Transverse colon (tissue), 4 donors: ENCODE measurements at regions not wholly inside any gene's neighbourhood (a gene's known extent, or its start where the extent isn't known, plus 50 kb on each side); places are given as distances from the start of the nearest gene placed in this dataset.

Experiments used
- DNase-seq: peaks from one replicate; pipeline ENCODE4 v3.0.0-alpha.2; 2019
- H3K27ac ChIP-seq, 4 donors: fragments of 200-600 bp; sonication (generic); 2 replicates each; pipeline ENCODE4 v1.5.1; 2016 to 2018; ENCODE audit warnings: inconsistent platforms in 4 of 4
- H3K27me3 ChIP-seq: fragments of 200-600 bp; sonication (generic); 2 replicates; pipeline ENCODE4 v1.5.1; 2017; ENCODE audit warnings: inconsistent platforms
- H3K36me3 ChIP-seq, 4 donors: fragments of 200-600 bp; sonication (generic); 2 replicates each; pipeline ENCODE4 v1.5.1; 2017 to 2019; ENCODE audit warnings: inconsistent platforms in 4 of 4
- H3K4me1 ChIP-seq, 4 donors: fragments of 200-600 bp; sonication (generic); 2 replicates each; pipeline ENCODE4 v1.5.1; 2017 to 2020; ENCODE audit warnings: inconsistent platforms in 4 of 4
- H3K4me3 ChIP-seq, 4 donors: fragments of 200-600 bp; sonication (generic); 1 replicate in 1 of 4; 2 replicates in 3 of 4; pipeline versions ENCODE4 v1.5.1 to v1.6.1; 2017 to 2019; ENCODE audit warnings: inconsistent platforms in 4 of 4
- H3K9me3 ChIP-seq, 2 donors: fragments of 200-600 bp; sonication (generic); 2 replicates each; pipeline ENCODE4 v1.5.1; 2017 to 2019; ENCODE audit warnings: inconsistent platforms in 2 of 2
- EP300 ChIP-seq: sonication (generic); formaldehyde crosslinking; IDR thresholded peaks from one replicate; pipeline ENCODE4 v1.6.1; 2017; ENCODE audit warnings: antibody characterized with exemption, low read depth
- POLR2A ChIP-seq: fragments of 450-650 bp; IDR thresholded peaks from one replicate; pipeline ENCODE4 v1.6.1; 2016; ENCODE audit warnings: antibody characterized with exemption, mild to moderate bottlenecking, moderate library complexity
- POLR2AphosphoS5 ChIP-seq, 3 donors: sonication (generic); formaldehyde crosslinking; IDR thresholded peaks; one replicate each; pipeline ENCODE4 v1.6.1; 2016; ENCODE audit warnings: antibody characterized with exemption in 3 of 3
- WGBS, 2 donors: methylation state at CpG; one replicate each; pipeline ENCODE4 v1.1.5; 2018; ENCODE audit warnings: low coverage in 1 of 2; 5-methylcytosine and 5-hydroxymethylcytosine counted together
- in situ Hi-C, 4 donors: fragments of 200-750 bp; cut with MboI; loops; one replicate each; pipeline versions ENCODE4 v1.15.0 to v1.15.1; 2017; ENCODE audit warnings: low sequenced_read_pairs in 3 of 4, low pct_ligation_motif_present in 1 of 4, low pct_unique_long_range_greater_than_20kb in 1 of 4
- intact Hi-C: fragments of 100-400 bp; cut with DNase I; formaldehyde crosslinking; loops from one replicate; pipeline ENCODE4 v1.15.1; 2023; ENCODE audit warnings: low total_unique reads
- TF ChIP-seq, protein P1 (sequence below), 5 experiments: fragments of 200-600 bp in 3 of 5; fragments of 450-650 bp in 2 of 5; sonication (generic) in 3 of 5; IDR thresholded peaks; 1 replicate in 2 of 5; 2 replicates in 3 of 5; pipeline ENCODE4 v1.5.1; 2016 to 2017; ENCODE audit warnings: antibody characterized with exemption in 5 of 5, inconsistent platforms in 3 of 5, mild to moderate bottlenecking in 2 of 5, moderate library complexity in 1 of 5

DNA sequence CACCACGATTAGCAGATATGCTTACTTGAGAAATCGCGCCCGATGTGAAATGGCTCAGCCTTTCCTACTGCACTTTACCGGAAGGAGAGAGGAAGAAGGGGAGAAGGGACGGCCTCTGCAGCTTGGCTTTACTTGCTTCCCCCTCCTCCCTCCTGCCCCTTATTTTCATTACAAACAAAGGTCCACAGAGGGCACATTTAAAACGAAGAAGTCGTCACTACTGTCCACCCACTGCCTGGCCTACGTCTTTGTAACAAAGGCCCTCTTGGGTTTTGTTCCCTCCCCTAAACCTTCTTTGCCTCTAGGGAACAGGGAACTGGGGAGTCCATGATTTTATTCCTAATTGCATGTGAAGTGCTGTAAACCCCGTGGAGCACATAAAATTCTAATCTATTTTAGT is 308.5 kb downstream of the LMX1A start:
- Histone ChIP-seq H3K9me3 (no peaks in the 10 kb centered on the region), H3K27me3 (no peaks in the 10 kb centered on the region), H3K27ac (no peak overlapping the region), H3K4me1 (no peaks in the 10 kb centered on the region), H3K4me3 (no peak overlapping the region), H3K36me3 (no peaks in the 10 kb centered on the region)
- in situ Hi-C loops (no loop called here), intact Hi-C loops (no loop called here)
- DNase-seq: no peak
- TF ChIP-seq POLR2AphosphoS5 (IDR thresholded peaks at IDR 0.05): no peak
- TF ChIP-seq POLR2A: no peak
- TF ChIP-seq, protein P1, sequence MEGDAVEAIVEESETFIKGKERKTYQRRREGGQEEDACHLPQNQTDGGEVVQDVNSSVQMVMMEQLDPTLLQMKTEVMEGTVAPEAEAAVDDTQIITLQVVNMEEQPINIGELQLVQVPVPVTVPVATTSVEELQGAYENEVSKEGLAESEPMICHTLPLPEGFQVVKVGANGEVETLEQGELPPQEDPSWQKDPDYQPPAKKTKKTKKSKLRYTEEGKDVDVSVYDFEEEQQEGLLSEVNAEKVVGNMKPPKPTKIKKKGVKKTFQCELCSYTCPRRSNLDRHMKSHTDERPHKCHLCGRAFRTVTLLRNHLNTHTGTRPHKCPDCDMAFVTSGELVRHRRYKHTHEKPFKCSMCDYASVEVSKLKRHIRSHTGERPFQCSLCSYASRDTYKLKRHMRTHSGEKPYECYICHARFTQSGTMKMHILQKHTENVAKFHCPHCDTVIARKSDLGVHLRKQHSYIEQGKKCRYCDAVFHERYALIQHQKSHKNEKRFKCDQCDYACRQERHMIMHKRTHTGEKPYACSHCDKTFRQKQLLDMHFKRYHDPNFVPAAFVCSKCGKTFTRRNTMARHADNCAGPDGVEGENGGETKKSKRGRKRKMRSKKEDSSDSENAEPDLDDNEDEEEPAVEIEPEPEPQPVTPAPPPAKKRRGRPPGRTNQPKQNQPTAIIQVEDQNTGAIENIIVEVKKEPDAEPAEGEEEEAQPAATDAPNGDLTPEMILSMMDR (IDR thresholded peaks at IDR 0.05): no peak
- 66 to 73% methylated on average over 6 to 10 of the region's 10 CpGs for WGBS, 2 donors

DNA sequence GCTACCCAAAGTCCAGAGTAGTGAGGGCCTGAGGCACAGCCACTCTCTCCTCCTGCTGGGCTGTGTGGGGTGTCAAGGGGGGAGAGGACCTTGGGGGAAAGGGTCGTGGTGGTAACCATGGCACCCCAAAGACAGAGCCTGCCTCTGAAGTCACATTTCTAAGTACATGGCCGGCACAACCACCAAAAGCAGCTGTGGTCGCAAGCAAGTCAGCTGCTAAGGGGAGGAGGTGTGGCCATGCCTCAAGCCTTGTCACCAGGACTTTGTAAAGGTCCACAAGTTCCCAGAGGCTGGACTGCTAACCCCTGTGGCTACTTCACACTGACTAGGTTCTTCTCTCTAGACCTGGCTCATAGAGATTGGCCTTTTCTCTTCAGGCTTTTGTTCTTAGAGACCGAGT is 310.6 kb downstream of the LMX1A start:
- Histone ChIP-seq H3K27me3 (no peaks in the 10 kb centered on the region), H3K9me3 (no peaks in the 10 kb centered on the region), H3K4me3 (no peak overlapping the region), H3K27ac (no peak overlapping the region), H3K36me3 (no peaks in the 10 kb centered on the region), H3K4me1 (no peaks in the 10 kb centered on the region)
- intact Hi-C loops (no loop called here), in situ Hi-C loops (no loop called here)
- TF ChIP-seq POLR2A: no peak
- TF ChIP-seq POLR2AphosphoS5 (IDR thresholded peaks at IDR 0.05): no peak
- TF ChIP-seq, protein P1 (IDR thresholded peaks at IDR 0.05): no peak
- TF ChIP-seq EP300: no peak
- no peak for DNase-seq
- 77% methylated on average over 3 of the region's 4 CpGs; no CpG with 5 or more reads in 1 of the 2 donors for WGBS, 2 donors

DNA sequence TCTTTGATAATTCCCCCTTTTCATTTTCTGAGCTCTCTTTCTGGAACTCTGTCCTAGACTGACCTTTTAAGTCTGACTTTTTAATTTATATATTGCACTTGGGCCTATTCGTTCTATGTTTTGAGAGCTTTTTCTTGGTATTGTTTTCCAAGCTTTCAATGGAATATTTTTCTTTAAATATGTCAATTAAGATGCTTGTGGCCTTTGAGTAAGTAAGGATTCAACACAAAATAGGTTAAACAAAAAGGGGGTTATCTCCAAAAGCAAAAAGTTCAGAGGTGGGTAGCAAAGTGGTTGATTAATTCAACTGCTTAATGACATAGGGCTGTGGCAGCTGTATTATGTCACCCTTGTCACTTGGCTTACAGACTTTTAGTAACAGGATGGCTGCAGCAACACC is 315.9 kb downstream of the LMX1A start:
- TF ChIP-seq, protein P1 (IDR thresholded peaks at IDR 0.05): no peak
- TF ChIP-seq POLR2A (no peak), EP300 (no peak), POLR2AphosphoS5 (IDR thresholded peaks at IDR 0.05) (no peak)
- intact Hi-C loops (no loop called here), in situ Hi-C loops (no loop called here)
- Histone ChIP-seq H3K27me3 (no peaks in the 10 kb centered on the region), H3K4me1 (no peaks in the 10 kb centered on the region), H3K36me3 (no peaks in the 10 kb centered on the region), H3K9me3 (no peaks in the 10 kb centered on the region), H3K27ac (no peak overlapping the region), H3K4me3 (no peak overlapping the region)
- 68 to 71% methylated on average over 1 of the region's 1 CpG for WGBS, 2 donors
- DNase-seq: no peak

DNA sequence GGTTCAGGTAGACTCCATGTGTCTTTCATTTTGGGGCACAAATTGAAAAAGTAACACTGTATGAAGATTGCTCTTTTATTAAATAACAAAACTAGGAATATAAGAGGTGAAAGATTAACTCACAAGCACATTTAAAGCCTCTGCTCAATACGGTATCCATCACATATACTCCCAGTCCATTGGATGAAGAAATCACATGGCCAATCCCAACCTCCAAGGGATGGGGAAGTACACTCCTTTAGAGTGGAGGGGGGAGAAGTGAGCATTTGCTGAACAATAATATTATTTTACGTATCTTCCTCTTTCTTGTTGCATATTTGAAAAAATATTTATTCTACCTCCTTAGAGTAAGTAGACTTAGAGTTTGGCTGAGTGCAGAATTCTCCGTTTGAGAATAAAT is 316.5 kb downstream of the LMX1A start:
- H3K36me3 ChIP-seq: no peaks in the 10 kb centered on the region
- H3K4me3 ChIP-seq: no peak overlapping the region
- no peaks in the 10 kb centered on the region for H3K9me3 ChIP-seq
- TF ChIP-seq, protein P1 (IDR thresholded peaks at IDR 0.05): no peak
- TF ChIP-seq POLR2AphosphoS5 (IDR thresholded peaks at IDR 0.05): no peak
- no peak for TF ChIP-seq EP300
- TF ChIP-seq POLR2A: no peak
- no peaks in the 10 kb centered on the region for H3K27me3 ChIP-seq
- in situ Hi-C loops (no loop called here), intact Hi-C loops (no loop called here)
- 43 to 71% methylated on average over 3 of the region's 3 CpGs for WGBS, 2 donors
- no peak overlapping the region for H3K27ac ChIP-seq
- DNase-seq: no peak
- H3K4me1 ChIP-seq: no peaks in the 10 kb centered on the region
